DMS53 treated with DMSO at 0.1 percent for 48 hours (cell line): ENCODE measurements at regions not wholly inside any gene's neighbourhood (a gene's known extent, or its start where the extent isn't known, plus 50 kb on each side); places are given as distances from the start of the nearest gene placed in this dataset.

ENCODE experiments used
- DNase-seq: peaks from one replicate; lab custom pipeline; 2025; ENCODE audit not compliant: unreplicated experiment; lab: John Stamatoyannopoulos, UW

DNA sequence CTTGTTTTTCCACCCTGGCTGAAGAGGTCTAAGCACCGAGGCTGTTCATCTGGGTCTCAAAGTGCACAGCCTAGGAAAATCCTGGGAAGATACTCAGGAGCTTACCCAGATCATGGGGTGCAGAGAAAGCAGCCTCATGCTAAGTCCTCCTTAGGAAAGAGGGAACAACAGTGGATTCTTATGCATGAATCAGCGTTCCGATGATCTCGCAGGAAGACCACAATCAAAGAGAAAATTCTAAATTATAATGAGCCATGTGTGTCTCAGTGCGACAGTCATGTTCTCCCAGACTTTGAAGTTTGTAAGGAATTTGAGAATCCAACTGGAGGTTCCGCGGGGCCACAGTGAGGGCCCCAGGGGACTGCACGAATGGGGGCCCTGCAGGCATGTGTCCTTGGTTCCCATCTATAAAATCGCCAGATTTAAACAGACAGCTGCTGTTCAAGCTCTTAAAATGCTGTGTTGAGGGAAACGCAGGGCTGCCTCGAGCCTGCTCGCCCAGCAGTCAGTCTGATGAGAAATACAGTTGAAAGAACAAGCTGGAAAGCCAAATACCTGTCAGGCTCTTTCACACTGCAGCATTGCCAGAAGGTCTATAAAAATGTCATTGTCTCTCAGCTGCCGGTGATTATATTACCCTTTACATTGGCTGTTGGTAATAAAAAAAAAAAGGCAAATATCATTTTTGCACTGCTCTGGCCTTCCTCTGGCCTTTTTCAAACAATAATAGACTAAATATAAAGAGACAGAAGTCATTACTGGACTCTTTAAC is 152.1 kb downstream of the PMP22 start:
- DNase-seq, result no peak

DNA sequence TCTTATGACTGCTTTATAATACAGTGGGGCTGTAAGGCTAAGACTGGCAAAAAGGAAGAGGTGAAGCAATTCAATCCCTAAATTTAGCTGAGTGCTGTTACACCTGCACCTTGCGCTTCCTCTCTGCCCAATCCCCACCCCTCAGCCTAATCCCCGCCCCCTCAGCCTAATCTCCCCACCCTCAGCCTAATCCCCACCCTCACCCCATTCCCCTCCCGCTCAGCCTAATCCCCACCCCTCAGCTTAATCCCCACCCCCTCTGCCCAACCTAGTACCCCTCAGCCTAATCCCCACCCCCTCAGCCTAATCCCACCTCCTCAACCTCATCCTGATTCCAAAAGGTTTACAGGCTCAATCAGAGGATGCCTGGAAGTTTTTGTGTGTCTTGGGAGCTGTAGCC is 155.5 kb downstream of the PMP22 start:
- DNase-seq, result no peak

DNA sequence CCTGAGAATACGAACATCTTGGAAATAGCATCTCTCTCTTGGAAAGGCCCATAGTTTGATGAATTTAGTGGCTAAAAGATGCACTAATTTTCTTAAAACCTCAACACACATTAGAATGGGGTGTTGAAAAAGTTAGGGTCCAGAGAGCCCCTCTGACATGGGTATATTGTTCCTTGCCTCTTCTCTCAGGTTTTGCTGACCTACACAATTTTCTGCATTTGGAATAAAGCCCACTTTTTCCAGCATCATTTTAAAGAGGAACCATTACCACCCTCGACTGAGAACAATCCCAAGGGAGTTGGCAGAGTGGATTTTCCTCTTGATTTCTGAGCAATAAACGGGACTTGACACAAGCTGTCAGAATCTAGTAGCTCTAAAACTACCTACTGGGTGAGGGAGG is 156.1 kb downstream of the PMP22 start:
- no peak for DNase-seq

DNA sequence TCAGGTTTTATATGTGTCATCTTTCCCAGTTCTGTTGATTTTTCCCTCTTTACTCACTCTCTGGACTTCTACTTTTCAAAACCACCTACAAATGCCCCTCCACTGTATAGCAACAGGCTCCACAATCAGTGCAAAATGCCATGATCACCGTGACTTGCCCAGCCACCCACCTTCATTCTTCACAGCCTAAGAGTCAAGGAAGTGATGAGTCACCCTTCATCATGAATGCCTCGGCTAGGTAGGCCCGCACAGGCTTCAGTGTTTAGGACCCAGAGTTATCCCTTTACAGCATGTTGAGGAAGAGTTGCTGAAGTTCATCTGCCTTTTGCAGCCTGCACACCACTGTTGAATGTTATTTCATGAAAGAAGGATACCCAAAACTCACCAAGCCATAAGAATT is 158.6 kb downstream of the PMP22 start:
- DNase-seq, result no peak

DNA sequence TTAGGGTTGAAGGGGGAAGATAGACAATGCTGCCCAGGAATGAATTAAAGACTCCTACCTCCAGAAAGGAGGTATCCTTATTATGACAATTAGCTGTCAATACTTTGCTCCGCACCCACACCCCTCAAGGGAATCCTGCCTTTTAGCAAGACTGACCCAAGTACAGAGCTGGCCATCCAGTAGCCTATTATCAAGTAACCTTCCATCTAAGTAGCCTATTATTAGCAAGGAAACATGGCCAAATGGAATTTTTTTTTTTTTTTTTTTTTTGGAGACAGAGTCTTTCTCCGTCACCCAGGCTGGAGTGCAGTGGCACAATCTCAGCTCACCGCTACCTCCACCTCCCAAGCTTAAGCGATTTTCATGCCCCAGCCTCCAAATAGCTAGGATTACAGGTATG is 161.3 kb downstream of the PMP22 start:
- DNase-seq, result no peak

DNA sequence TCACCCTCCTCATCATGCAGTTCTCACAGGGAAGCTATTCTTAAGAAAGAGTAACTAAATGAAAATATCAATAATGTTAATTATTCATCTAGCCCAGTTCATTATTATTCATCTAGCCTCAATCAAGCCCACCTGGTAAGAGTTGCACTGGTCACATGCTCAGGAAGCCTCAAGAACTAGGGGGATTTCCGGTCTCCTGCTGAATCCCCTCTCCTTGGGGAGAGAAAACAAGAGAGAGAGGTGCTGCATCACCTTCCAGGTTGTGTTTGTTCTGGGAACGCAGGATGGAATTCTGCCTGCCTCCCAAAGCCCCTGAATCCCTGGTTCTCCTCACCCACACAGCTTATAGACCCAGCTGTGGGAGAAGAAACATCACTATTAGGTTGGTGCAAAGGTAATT is 164.0 kb downstream of the PMP22 start:
- DNase-seq, result no peak

DNA sequence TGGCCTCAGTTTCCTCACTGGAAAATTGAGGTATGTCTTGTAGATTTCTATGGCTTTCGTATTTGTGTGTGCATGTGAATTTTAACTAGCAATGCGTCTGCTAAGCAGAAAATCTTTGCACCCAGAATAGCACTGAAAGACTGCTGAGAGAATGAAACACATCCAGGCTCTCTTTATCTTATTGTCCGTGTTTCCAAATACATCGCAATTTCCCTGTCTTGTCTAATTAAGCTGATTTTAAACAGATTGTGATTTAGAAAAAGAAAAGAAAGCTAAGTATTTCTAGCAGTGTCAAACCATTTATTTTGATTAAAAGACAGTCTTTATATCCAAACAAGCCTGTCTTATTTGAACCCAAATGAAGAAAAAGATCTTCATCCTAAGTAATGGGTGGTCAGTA is 168.6 kb downstream of the PMP22 start:
- no peak for DNase-seq

DNA sequence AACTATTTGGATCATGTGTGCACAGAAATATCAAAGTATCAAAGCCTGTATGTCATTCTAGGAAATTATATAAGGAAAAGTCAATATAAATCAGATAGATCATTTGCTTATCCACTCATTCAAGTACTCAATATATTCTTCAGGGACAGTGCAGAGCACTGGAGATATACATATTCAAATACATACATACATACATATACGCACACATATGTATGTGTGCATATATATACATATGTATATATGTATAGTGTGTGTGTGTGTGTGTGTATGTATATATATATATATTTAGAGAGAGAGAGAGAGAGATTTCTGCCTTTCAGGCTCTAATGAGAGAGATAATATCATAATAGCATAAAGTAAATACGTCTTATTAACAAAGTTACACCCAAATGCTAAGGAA is 169.2 kb downstream of the PMP22 start:
- DNase-seq, result no peak

DNA sequence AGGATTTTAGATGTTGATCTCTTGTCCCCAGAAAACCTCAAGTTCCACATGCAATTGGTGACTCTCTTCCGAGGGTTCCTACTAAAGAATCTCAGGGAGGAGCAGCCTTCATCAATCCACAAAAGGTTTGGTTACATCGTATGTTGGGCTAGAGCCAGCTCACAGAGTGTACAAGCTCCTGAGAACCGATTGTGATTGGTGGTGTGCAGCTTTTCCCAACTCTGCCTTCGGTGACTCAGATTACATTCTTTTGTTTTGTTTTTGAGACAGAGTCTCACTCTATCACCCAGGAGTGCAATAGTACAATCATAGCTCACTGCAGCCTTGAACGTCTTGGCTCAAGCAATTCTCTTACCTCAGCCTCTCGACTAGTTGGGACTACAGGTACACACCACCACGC is 172.4 kb downstream of the PMP22 start:
- DNase-seq, result no peak

DNA sequence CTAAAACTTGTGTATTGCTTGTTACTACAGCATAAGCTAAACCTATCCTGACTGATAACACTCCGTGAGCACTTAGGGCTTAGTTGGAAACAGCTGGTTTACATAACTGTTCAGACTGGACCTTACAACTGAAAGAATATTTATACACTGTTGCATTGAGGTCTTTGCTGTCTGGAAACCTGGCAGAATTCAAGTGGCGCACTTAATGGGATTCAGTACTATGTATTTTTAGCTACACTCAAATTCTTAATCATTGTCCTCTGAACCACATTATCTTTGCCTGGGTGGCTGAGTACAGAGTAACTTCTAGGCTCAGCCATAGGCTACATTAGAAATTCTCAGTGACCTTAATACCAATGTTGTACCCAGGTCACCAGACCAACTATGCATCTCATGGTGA is 172.9 kb downstream of the PMP22 start:
- no peak for DNase-seq

DNA sequence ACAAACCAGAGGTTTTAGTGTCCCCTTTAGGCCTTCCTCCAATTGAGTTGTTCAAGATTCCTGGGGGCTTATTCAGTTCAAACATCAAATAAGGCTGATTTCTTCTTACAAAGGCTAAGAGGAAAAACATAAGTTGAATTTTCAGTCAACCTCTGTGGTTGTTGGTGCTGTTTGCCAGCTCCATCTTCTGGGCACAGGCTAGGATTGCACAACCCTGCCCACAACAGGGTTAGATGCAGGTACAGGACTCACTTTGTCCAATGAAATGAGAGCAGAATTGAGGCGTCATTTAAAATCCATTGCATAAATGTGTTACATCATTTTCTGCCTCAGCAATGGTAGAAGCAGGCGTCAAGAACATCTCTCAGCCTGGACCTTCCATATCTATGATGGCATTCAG is 173.3 kb downstream of the PMP22 start:
- DNase-seq, result no peak

DNA sequence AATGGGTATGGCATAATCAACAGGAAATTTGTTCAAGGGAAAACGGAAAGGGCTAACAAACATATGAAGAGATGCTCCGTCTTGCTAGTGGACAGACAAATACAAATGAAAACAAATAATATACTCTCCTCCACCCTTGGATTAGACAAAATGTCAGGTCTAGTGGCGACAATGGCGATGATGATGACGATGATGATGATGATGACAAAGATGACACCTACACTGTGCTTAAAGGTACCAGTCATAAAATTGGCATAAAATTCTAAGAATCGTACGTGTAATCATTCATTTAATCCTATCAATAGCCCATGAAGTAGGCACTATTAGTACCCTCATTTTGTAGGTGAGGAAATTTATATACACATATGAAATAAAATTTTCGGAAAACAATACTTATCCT is 174.6 kb downstream of the PMP22 start:
- DNase-seq, result no peak

DNA sequence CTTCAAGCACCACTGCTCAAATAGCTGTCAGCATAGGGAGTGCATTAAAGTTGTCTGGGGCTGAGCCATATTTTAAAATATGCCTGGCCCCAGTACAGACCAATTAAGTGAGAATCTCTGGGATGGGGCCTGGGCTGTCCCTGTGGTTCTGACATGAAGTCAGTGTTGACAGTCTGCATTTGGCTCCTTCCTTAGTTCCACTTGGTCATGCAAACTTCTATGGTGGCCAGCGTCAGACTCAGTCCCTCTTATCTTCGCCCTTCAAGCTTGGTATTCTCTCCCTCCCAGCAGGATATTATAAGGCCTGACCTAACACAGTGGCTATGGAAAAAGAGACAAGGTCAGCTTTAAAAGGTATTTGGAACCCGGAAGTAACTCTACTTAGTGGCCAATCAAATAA is 177.2 kb downstream of the PMP22 start:
- DNase-seq, result no peak

DNA sequence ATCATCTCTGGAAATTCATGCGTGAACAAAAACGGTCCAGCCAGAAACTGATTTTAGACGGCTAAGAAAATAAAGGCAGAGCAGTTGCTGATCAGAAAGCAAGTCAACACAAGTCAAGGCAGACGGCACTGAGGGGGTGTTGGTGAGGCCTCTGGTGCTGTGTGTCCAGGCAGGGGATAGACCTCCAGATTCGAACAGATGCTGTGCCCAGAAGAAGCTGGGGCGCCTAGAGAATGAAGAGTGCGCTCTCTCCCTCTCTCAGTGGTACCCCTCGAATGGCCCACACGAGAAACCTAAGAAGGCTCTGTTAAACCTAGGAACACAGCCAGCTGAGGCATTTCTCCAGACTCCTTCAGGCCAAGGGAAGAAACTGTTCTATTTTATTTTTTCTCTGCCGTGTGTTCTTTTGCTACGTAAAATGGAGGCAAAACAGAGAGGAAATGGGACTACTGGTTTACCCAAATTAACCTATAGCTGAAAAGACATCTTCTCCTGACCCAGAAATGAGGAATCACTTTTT is 178.3 kb downstream of the PMP22 start:
- DNase-seq, result no peak

DNA sequence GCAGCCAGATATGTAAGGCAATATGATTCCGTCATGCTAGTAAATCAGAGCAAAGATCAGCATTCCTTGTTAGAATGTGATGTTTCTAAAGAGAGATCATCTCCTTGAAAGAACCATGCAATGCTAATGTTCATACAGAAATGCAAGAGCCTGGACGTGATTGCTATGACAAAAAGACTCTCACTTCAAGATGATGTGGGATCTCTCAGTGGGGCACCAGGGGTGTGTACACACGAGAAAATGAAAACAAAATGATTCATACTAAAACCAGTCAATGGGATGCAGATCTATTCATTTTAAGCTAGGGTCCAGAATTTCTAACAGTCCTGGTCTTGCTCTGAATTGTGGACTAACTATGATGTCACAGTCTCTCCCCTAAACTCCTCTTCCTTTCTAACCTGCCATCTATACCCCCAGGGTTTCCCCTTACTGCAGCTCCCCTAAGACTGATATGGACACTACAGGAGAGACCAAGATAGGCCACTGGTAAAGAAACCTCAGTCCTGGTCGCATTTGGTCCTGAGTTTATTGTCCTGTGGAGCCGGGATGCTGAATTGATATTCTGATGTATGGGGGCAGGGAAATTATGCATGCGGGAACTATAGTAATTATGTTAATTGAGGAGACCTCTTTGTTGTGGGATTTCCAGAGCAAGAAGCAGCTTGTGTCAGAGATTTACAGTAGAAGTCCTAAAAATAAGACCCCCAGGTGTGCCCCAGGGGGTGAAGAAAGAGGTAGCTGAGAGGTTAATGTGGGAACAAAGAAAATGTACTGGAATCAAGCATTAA is 179.0 kb downstream of the PMP22 start:
- no peak for DNase-seq

DNA sequence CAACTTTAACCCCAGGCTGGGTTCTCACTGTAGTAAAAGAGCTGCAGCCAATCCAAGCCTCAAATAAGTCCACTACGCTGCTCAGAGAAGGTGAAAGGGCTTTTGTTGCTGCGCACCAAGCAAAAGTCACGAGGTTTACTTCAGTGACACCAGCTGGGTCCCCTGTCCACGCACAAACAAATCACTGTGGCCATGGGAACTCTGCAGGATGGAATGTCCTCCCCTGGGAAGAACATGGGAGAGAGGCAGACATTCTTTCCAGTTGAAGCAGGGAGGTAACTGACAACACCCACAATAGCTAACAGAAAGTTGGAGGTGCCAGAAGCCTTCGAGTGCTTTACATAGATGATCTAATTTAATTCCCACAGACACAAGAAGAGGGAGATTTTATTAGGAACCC is 181.9 kb downstream of the PMP22 start:
- DNase-seq, result no peak

DNA sequence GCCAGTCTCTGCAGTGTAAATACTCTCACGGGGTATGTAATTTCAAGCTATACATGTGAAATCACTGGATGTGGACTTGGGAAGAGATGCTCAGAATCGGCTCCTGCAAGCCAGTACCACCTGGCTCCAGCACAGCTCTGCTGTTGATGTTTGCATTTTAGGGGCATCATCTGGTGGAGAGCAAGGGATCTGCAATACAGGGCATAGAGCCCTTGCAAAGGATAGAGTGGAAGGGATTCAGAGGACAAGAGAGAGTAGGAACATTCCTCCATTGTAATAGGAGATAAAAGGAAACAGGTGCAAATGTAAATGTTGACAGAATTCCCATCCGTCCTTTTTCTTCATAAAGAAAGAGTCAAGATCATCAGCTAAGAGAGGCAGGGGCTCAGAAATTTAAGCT is 184.1 kb downstream of the PMP22 start:
- DNase-seq, result no peak

DNA sequence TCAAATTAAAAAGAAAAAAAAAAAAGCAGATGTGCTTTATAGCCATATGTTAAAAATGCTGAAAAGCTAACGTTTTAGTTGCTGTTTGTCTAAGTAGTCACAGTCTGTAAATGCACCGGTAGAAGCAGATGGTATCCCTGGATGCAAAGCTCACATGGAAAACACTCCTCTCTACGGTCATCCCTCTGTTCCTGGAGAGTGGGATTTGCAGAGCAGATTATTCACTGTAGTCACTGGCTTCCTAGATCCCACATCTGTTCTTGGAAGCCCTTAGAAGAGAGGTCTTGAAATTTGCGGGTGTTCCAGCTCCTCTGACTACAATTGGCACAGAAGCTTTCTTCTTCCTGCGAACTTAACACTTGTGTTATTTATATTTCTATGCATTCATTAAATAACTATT is 186.6 kb downstream of the PMP22 start:
- no peak for DNase-seq

DNA sequence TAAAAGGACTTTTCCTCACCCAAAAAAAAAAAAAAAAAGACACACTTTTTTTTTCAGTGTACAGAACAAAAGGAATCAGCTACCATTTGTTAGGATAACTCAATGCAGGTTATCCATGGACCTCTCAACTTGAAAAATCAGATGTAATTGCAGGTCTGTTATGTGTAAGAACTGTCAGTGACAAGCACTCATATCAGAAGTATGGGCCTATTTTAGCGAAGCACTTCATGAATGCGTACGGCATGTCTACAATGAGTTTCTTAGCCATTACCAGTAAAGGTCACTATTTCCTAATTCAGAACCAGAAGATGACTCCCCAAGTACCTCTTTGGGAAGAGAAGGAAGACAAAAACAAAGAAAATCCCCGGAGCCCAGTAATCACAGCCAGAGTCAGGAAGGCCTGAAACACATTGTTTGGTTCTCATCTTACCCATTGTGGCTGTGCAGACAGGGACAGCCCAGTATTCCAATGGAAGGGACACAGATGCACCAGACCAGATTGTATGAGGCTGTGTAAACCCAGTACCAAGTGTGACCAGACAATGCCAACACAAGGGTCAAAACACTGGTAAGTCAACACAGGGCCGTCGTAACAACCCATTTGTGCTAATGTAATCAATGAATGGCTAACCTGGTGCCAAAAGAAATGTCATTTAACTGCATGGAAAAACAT is 188.0 kb downstream of the PMP22 start:
- no peak for DNase-seq

DNA sequence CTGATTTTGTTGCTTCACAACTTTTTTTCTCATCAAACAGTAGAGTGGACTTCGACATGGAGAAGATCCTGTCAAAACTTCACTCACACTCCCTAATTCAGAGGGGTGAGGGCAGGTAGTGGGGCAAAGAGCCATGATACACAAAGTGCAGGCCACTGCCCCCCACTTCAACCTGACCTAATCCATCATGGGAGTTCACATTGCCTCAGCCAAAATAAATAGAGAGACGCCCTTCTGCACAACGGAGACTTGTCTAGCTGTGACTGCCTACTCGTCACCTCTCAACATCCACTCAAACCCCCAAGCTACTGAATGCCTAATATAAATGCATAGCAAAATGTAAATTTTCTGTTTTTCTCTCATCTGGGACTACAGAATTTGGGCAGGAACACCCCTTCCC is 213.2 kb downstream of the PMP22 start:
- DNase-seq, result no peak

DNA sequence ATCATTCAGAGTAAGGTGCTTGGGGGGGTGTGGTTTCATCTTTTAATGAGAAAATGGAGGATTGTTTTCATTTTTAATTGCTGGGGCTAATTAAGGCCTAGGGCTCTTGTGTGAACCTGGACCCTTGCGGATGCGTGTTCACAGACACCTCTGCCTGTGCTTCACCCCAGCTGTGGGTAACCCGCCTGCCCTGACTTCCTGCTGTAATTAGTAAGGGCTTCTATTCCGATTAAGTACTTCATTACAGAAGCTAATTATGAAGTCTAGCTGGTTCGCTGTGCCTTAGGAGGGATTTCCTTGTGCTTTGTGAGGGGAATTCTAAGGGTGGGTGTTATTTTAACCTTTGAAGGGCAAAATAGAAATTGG is 215.3 kb downstream of the PMP22 start:
- DNase-seq, result no peak
